RWPE1 (cell line): ENCODE measurements at regions not wholly inside any gene's neighbourhood (a gene's known extent, or its start where the extent isn't known, plus 50 kb on each side); places are given as distances from the start of the nearest gene placed in this dataset.
A peak's percentile ranks its signal among the peaks of the same experiment; 100 is the strongest.

Experiments used
- CTCF ChIA-PET: fragments of 350-600 bp; sonication (Branson Sonifier 250); formaldehyde crosslinking; extraction: SDS; loops from one replicate; lab custom pipeline; 2021; lab: Yijun Ruan, JAX
- POLR2A ChIA-PET: fragments of 400-600 bp; formaldehyde crosslinking; extraction: SDS; loops from one replicate; lab custom pipeline; 2020; ENCODE audit warnings: antibody characterized with exemption; ENCODE audit not compliant: low non-redundant PET; lab: Yijun Ruan, JAX
- DNase-seq: peaks from one replicate; pipeline ENCODE4 v3.0.0; 2012; ENCODE audit warnings: low spot score
- H3K27ac ChIP-seq: fragments of 450-650 bp; 2 replicates; pipeline ENCODE4 v1.5.1; 2017
- CTCF ChIP-seq: fragments of 450-650 bp; conservative IDR thresholded peaks from 2 replicates; pipeline ENCODE4 v1.5.1; 2017; ENCODE audit warnings: low read depth, mild to moderate bottlenecking

DNA sequence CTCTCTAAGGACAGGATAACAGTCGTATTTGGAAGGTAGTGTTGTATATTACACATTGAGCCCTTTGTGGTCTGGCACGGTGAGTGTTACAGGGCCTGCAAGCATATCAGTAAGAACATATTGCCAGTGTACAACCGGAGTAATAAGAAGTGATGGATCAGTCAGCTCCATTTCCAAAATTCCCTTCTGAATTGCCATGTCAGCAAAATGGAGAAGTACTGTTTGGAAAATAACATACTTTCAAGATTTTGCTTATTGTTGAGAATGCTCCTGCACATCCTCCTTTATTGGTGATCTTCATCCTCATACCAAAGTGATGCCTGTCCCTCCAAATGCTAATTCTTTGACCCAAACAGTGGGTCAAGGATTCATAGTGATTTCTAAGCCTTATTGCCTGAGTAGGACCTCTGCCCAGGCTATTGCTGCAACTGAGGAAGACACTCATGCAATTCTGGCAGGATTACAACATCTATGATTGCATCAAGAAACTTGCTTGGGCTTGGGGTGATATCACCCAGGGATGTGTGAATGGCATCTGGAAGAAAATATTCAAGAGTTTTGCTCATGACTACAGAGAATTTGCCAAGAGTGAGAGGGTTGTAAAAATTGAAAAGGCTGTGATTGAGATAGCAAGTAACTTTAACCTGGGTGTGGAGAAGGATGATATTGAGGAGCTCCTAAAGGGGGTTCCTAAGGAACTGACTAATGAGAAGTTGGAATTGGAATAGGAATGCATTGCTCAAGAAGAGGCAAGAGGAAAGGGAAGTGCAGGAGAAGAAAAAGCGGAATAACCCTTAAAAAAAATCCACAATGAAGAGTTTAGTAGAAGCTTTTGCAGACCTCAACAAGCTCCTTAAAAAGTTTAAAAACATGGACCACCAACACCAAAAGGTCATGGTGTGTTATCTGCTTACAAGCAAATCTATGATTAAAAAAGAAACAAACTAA, 452.2 kb upstream of the SORCS1 start:
- TF ChIP-seq CTCF = no peak
- ChIA-PET POLR2A (no interaction called here), CTCF (no interaction called here)
- H3K27ac ChIP-seq = no peak overlapping the region
- peak; percentile 3 for DNase-seq

DNA sequence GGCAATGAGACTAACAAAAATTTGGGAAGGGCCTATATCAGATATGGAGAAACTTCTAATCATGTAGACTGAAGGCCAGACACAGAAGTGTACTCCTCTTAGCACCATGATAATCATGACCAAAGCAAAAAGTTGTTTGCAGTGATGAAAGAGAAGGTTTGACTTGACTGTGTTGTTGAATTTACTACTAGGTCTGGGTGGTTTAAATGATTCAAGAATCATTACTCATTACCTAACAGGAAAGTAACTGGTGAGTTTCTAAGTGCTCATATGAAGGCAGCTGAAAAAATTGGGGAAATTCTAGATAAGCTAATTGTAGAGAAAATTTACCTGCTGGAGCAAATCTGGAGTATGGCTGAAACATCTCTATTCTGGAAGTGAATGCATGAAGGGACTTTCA, 451.5 kb upstream of the SORCS1 start:
- ChIA-PET POLR2A (no interaction called here), CTCF (no interaction called here)
- DNase-seq = no peak
- no peak overlapping the region for H3K27ac ChIP-seq
- no peak for TF ChIP-seq CTCF

GRCh38 chr10:107614939-107615685, 450.6 kb upstream of the SORCS1 start:
- CTCF ChIA-PET = no interaction called here
- DNase-seq = no peak

DNA sequence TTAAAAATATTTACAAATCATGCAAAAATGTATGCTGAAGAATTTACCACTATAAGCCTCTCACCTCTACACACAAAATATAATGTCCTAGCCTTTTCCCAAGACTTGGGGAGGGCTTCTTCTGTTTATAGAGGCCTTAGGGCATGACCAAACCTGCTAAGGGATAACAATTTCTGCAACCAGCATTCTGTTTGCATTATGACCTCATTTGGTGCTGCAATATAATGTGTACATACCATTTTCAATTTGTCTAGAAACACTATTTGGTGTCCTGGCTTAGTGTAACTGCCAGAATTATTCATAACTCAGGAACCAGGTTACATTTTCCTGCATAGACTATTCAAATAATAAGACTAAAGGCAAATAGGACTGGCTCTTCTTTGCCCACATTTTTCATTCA, 446.6 kb upstream of the SORCS1 start:
- no peak for TF ChIP-seq CTCF
- ChIA-PET POLR2A (no interaction called here), CTCF (no interaction called here)
- H3K27ac ChIP-seq = no peak overlapping the region
- peak; percentile 17 for DNase-seq

More at GRCh38 chr10:107614939-107615685, 450.6 kb upstream of the SORCS1 start:
- POLR2A ChIA-PET = no interaction called here
- TF ChIP-seq CTCF = no peak
- no peak overlapping the region for H3K27ac ChIP-seq

DNA sequence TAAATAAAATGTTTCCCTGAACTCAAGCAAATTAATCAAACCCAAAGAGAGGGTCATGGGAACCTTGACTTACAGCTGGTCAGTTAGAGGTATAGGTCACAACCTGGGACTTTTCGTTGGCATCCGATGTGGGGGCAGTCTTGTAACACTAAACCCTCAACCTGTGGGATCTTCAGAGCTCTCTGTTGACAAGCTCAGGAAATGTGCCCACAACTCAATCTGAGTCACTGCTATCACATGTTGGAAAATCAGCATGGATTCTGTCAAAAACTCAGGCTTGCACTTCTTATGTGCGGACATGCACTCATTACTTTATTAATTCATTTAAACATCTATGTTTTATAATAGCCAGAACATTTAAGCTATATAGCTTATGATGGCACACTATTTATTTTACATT, 424.6 kb upstream of the SORCS1 start:
- TF ChIP-seq CTCF = no peak
- no peak for DNase-seq
- CTCF ChIA-PET = interaction anchor here (0.6 kb wide), 1 partner anchor 878 kb away, joined by 3 read pairs; no protein-coding TSS in a partner anchor
- no peak overlapping the region for H3K27ac ChIP-seq
- POLR2A ChIA-PET = no interaction called here

DNA sequence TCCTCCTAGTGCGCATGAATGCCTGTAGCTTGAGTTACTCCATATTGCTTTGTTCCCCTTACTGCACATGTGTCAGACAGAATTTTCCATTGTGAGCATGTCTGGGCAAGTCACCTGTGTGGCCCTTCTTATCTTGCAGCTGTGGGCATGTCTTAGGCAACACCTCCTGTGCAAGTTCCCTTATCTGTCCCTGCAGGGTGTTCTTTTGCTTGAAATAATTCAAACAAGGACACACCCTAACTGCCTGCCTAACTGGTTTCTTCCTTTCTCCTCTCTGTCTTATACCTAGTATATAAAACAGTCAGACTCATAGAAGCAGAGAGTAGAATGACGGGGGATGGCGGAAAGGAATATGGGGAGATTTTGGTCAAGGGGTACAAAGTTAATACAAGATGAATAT, 421.1 kb upstream of the SORCS1 start:
- POLR2A ChIA-PET = no interaction called here
- CTCF ChIA-PET = no interaction called here
- no peak for TF ChIP-seq CTCF
- H3K27ac ChIP-seq = no peak overlapping the region
- DNase-seq = no peak
